NB4 (cell line): ENCODE measurements at regions not wholly inside any gene's neighbourhood (a gene's known extent, or its start where the extent isn't known, plus 50 kb on each side); places are given as distances from the start of the nearest gene placed in this dataset.

Experiments used
- MAX ChIP-seq: IDR thresholded peaks from 2 replicates; pipeline ENCODE4 v1.6.1; 2011; ENCODE audit warnings: low read depth, low read length
- TF ChIP-seq, protein P1 (sequence below): IDR thresholded peaks from one replicate; pipeline ENCODE4 v1.5.1; 2012; ENCODE audit warnings: low read depth, low read length

DNA sequence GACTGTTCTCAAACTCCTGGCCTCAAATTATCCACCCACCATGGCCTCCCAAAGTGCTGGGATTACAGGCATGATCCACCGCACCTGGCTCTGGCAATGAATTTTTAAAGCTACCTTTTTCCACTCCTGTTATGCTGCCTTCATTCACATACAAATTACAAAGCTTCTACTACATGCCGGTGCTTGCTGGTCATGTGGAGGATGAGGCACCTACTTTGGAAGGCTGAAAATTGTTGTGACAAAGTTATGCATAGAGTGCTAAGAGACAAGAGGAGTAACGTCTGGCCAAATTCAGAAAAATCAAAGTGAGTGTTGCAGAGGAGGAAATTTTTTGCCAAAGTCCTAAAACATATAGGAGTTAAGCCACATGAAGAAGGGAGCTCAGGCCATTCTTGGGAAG is 191.7 kb upstream of the PPFIA2 start:
- TF ChIP-seq, protein P1, sequence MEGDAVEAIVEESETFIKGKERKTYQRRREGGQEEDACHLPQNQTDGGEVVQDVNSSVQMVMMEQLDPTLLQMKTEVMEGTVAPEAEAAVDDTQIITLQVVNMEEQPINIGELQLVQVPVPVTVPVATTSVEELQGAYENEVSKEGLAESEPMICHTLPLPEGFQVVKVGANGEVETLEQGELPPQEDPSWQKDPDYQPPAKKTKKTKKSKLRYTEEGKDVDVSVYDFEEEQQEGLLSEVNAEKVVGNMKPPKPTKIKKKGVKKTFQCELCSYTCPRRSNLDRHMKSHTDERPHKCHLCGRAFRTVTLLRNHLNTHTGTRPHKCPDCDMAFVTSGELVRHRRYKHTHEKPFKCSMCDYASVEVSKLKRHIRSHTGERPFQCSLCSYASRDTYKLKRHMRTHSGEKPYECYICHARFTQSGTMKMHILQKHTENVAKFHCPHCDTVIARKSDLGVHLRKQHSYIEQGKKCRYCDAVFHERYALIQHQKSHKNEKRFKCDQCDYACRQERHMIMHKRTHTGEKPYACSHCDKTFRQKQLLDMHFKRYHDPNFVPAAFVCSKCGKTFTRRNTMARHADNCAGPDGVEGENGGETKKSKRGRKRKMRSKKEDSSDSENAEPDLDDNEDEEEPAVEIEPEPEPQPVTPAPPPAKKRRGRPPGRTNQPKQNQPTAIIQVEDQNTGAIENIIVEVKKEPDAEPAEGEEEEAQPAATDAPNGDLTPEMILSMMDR = no peak
- no peak for TF ChIP-seq MAX
